ENCODE measurements at regions not wholly inside any gene's neighbourhood (a gene's known extent, or its start where the extent isn't known, plus 50 kb on each side); places are given as distances from the start of the nearest gene placed in this dataset.
A peak's percentile ranks its signal among the peaks of the same experiment; 100 is the strongest.

DNA sequence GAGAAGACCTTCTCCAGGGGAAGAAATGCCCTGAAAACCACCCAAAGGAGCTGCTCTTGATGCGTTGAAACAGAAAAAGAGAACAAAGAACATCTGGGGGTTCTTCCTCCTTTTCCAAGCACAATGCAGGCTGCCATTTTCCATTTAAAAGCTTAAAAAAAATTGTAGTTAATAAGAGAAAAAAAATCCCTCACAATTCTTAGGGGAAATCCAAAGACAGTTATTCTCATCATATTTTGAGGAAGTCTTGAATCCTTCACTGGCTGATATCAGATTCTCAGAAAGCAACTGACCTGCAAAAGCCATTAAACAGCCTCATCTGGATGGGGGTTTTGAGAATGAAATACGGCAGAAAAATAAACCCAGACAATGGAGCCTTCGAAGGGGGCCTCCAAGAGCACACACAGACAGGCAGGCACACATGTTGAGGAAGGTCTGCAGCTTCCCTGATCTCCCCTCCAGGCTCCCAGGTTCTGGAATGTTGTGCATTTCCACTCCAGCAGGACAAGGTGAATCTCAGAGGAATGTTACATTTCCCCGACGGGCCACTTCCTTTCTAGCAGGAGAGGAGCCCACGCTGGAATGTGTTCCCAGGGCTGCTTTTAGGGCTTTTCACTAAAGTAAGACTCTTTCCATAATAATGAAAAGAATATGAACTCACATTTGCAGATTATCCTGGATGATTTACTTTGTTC is 159.4 kb upstream of the S1PR3 start:
- Histone ChIP-seq H3K27me3 (ENCODE audit: low read depth, low read length) (peaks cover 81% of the 10 kb centered on the region), H3K4me1 (ENCODE audit: low read length) (peaks cover 23% of the 10 kb centered on the region), H3K79me2 (ENCODE audit: low read length) (no peaks in the 10 kb centered on the region), H3K36me3 (replicated peaks; ENCODE audit: low read depth, low read length) (no peaks in the 10 kb centered on the region), H4K20me1 (ENCODE audit: insufficient read depth, low read length) (peaks cover 12% of the 10 kb centered on the region; the same call in 1 of the 2 replicates), H2AFZ (ENCODE audit: low read depth, low read length) (no peak overlapping the region), H3K4me2 (ENCODE audit: low read length) (peak overlapping the region; percentile 24; the same call in 1 of the 2 replicates), H3K9ac (ENCODE audit: low read length) (no peak overlapping the region), H3K27ac (ENCODE audit: low read length) (no peak overlapping the region), H3K4me3 (ENCODE audit: low read length) (no peak overlapping the region), H3K9me3 (ENCODE audit: insufficient read depth, low read length) (no peaks in the 10 kb centered on the region)
- no peak for TF ChIP-seq EZH2phosphoT487 (IDR thresholded peaks at IDR 0.05; ENCODE audit: low read depth)
- TF ChIP-seq, protein P1, sequence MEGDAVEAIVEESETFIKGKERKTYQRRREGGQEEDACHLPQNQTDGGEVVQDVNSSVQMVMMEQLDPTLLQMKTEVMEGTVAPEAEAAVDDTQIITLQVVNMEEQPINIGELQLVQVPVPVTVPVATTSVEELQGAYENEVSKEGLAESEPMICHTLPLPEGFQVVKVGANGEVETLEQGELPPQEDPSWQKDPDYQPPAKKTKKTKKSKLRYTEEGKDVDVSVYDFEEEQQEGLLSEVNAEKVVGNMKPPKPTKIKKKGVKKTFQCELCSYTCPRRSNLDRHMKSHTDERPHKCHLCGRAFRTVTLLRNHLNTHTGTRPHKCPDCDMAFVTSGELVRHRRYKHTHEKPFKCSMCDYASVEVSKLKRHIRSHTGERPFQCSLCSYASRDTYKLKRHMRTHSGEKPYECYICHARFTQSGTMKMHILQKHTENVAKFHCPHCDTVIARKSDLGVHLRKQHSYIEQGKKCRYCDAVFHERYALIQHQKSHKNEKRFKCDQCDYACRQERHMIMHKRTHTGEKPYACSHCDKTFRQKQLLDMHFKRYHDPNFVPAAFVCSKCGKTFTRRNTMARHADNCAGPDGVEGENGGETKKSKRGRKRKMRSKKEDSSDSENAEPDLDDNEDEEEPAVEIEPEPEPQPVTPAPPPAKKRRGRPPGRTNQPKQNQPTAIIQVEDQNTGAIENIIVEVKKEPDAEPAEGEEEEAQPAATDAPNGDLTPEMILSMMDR (IDR thresholded peaks at IDR 0.05; ENCODE audit: low read depth, low read length): no peak

DNA sequence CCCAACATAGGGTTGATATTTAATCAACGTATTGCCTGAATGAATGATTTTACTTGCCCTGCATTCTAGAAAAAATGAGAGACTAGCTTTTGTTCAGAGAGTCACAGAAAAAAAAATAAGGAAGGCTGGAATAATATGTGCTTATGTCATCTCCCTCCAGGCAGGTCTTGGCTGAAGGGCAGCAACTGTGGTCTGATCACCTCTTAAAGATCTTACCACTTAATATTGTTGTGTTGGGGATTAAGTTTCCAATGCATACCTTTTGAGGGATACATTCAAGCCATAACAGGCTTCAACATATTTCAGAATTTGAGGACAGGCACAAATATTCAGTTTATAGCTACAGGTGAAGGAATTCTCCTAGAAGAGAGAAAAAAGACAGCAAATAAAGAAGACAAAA is 157.3 kb upstream of the S1PR3 start:
- H3K9ac ChIP-seq (ENCODE audit: low read length): no peak overlapping the region
- H2AFZ ChIP-seq (ENCODE audit: low read depth, low read length): no peak overlapping the region
- H3K36me3 ChIP-seq (replicated peaks; ENCODE audit: low read depth, low read length): no peaks in the 10 kb centered on the region
- no peaks in the 10 kb centered on the region for H3K79me2 ChIP-seq (ENCODE audit: low read length)
- H3K4me1 ChIP-seq (ENCODE audit: low read length): peaks cover 23% of the 10 kb centered on the region
- H3K4me2 ChIP-seq (ENCODE audit: low read length): no peak overlapping the region
- peaks cover 74% of the 10 kb centered on the region for H3K27me3 ChIP-seq (ENCODE audit: low read depth, low read length)
- peaks cover 12% of the 10 kb centered on the region; the same call in 1 of the 2 replicates for H4K20me1 ChIP-seq (ENCODE audit: insufficient read depth, low read length)
- no peak for TF ChIP-seq EZH2phosphoT487 (IDR thresholded peaks at IDR 0.05; ENCODE audit: low read depth)
- H3K27ac ChIP-seq (ENCODE audit: low read length): no peak overlapping the region
- H3K9me3 ChIP-seq (ENCODE audit: insufficient read depth, low read length): no peaks in the 10 kb centered on the region
- H3K4me3 ChIP-seq (ENCODE audit: low read length): no peak overlapping the region

DNA sequence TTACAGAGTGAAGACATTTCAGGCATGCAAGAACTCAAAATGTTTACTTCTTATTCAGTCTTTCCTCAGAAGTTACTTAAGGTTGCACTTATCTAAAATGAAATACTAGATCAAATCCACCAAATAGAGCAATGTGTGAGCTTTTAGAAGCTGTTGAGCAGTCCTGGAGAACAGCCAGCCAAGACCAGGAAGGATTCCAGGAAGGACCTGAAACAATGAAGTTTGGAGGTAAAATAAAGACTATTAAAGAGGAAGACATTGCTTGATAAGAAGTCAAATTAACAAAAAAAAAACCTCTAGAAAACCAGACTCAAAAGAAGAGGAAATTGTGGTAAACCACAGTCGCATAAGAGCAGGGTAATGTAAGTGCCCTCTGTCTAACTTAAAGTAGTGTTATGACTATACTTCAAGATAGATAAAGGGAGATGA is 156.2 kb upstream of the S1PR3 start:
- Histone ChIP-seq H2AFZ (ENCODE audit: low read depth, low read length) (no peak overlapping the region), H3K4me1 (ENCODE audit: low read length) (peaks cover 23% of the 10 kb centered on the region), H3K9me3 (ENCODE audit: insufficient read depth, low read length) (no peaks in the 10 kb centered on the region), H3K27me3 (ENCODE audit: low read depth, low read length) (peaks cover 74% of the 10 kb centered on the region), H4K20me1 (ENCODE audit: insufficient read depth, low read length) (peaks cover 12% of the 10 kb centered on the region; the same call in 1 of the 2 replicates), H3K9ac (ENCODE audit: low read length) (no peak overlapping the region), H3K27ac (ENCODE audit: low read length) (no peak overlapping the region), H3K4me3 (ENCODE audit: low read length) (no peak overlapping the region), H3K79me2 (ENCODE audit: low read length) (no peaks in the 10 kb centered on the region), H3K4me2 (ENCODE audit: low read length) (no peak overlapping the region), H3K36me3 (replicated peaks; ENCODE audit: low read depth, low read length) (no peaks in the 10 kb centered on the region)
- TF ChIP-seq EZH2phosphoT487 (IDR thresholded peaks at IDR 0.05; ENCODE audit: low read depth): 0 out of 2 replicates have a peak, but pooled peaks have one; percentile 59
- TF ChIP-seq, protein P1 (IDR thresholded peaks at IDR 0.05; ENCODE audit: low read depth, low read length): no peak

DNA sequence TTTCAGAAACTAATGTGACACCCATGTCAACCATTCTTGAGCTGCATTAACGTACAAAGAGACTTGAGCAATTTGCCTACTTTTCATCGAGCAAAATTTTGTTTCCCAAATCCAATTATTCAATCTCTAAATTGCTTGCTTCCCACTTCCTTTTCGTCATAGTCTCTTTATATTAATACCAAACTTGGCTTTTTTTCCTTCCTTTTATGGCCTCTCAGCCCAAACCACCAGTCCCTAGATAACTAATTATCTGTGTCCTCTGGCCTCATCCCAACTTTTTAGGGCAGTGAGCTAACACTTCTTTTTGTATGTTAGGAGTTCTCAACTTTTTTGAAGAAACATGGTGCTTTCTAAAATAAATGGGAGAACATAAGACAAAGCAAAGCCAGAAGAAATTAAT is 155.5 kb upstream of the S1PR3 start:
- TF ChIP-seq, protein P1 (IDR thresholded peaks at IDR 0.05; ENCODE audit: low read depth, low read length): no peak
- Histone ChIP-seq H3K4me1 (ENCODE audit: low read length) (peaks cover 23% of the 10 kb centered on the region), H3K4me3 (ENCODE audit: low read length) (no peak overlapping the region), H3K36me3 (replicated peaks; ENCODE audit: low read depth, low read length) (no peaks in the 10 kb centered on the region), H3K79me2 (ENCODE audit: low read length) (no peaks in the 10 kb centered on the region), H3K4me2 (ENCODE audit: low read length) (no peak overlapping the region), H3K27ac (ENCODE audit: low read length) (no peak overlapping the region), H3K9ac (ENCODE audit: low read length) (no peak overlapping the region), H2AFZ (ENCODE audit: low read depth, low read length) (no peak overlapping the region), H4K20me1 (ENCODE audit: insufficient read depth, low read length) (peaks cover 12% of the 10 kb centered on the region; the same call in 1 of the 2 replicates), H3K27me3 (ENCODE audit: low read depth, low read length) (peaks cover 73% of the 10 kb centered on the region), H3K9me3 (ENCODE audit: insufficient read depth, low read length) (no peaks in the 10 kb centered on the region)
